CD4-positive, alpha-beta T cell treated with Interleukin-1 beta for 1 hour (primary cell): ENCODE measurements at regions not wholly inside any gene's neighbourhood (a gene's known extent, or its start where the extent isn't known, plus 50 kb on each side); places are given as distances from the start of the nearest gene placed in this dataset.

ENCODE experiments used
- DNase-seq, 2 donors: peaks; one replicate each; pipeline ENCODE4 v3.0.0-alpha.2; 2020 to 2022

DNA sequence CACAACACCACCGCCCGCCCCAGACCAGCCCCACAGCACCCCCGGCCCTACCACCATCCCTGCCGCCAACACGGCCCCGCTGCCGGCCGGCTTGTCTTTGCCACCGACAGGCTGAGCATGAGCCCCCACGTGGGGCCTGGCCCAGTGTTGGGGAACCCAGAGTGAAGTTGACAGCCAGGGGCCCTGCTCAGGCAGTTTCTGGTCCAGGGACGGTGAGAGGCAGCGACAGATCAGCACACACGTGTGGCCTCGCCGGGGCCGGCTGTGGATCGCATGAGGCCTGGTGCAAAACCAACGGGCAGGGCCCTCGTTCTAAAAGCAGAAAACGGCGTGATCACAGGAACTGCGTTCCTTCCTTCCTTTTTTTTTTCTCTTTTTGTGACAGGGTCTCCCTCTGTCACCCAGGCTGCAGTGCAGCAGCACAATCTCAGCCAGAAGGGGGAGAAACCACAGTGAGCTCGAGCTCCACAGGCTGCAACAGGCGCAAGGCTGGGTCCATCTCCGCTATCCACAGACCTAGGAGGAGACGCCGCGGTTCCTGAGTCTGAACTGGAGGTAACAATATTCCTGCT, 50.5 kb upstream of the FBRSL1 start:
- DNase-seq, result peak in 1 of 2 donors; percentile 70

DNA sequence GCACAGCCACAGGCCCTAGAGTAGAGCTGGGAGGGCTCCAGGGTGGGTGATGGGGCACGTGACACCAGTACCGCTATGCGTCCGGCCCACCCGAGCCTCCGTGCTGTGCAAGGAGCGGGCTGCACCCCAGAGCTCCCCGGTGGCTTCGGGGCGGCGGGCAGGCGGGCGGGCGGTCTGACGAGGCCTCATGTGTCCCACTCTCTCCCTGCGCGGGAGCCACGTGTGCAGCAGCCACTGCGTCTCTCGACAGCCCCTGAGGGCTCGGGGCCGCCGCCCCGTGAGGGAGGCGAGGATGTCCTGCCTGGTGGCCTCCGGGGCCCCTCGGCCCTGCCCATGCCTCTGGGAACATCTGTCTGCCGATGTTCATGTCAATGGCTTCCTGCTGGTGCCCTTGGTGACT, 51.2 kb upstream of the FBRSL1 start:
- DNase-seq, result no peak

DNA sequence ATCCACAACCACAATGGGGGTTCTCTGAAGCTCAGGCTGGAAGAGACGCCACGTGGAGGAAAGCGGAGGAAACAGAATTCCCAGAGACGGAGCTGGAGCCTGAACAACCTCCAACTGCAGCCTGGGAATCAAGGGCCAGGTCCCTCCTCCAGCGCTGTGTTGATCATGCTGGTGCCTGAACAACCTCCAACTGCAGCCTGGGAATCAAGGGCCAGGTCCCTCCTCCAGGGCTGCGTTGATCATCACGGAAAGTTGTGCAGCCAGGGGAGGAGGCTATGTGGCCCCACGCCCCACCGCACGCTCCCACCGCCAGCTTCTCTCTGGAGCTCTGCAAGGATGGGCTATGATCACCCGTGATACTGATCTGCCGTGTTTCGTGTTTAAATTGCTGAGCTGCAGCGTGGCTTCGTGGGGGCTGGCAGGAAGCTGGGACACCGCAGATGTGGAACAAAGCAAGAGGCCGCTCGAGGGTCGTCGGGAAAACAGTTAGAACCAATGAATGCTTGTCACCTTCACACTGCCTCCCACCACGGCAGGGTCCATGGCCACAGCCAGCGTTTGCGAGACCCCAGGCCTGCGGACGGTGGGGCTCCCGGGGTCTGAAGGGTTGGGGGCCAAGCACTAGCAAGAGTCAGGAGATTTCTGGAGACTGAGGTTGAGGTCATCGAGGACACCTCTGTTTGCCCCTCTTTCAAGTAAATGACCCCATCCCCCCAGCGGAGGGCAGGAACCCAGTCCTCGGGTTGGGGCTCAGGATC, 51.8 kb upstream of the FBRSL1 start:
- no peak for DNase-seq

DNA sequence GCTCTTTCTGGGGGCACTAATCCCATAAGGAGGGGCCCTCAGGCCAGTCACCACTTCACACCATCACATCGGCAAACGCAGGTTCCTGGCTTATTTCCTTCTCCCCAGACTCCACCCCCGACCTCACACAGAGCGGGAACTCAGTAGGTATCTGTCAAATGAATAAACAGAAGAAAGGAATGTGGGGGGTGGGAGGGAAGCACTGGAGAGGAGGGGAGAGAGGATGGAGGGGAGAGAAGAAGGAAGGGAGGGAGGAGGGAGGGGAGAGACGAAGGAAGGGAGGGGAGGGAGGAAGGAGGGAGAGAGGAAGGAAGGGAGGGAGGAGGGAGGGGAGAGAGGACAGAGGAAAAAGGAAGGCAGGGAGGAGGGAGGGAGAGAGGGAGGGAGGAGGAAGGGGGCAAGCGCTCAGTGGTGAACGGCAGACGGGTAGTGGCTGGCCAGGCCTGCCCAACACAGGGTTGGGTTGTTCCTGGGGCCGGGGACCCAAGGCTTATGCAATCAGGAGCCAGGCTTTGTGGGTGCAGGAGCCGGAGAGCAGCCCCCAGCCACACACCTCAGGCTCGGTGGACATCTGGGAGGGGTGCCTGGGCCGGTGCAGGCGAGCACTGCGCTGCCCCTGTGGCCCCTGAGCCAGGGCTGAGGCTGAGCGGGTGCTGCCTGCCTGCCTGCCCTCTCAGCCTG, 52.6 kb upstream of the FBRSL1 start:
- no peak for DNase-seq

DNA sequence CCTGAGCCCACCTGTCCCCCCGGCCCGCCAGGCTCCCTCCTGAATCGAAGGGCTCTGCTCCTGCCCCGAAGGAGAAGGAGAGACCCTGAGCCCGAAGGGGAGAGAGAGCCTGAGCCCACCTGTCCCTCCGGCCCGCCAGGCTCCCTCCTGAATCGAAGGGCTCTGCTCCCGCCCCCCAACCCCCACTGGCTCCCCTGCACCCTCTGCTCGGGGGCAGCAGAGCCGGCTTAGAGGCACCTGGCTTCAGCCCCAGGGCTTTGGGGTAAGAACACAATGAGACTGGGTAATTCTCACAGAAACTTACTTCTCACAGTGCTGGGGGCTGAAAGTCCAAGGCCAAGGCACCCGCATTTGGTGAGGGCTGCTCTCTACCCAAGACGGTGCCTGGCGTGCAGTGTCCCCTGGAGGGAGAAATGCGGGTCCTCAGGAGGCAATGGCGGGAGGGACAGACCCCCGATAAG, 53.1 kb upstream of the FBRSL1 start:
- no peak for DNase-seq

DNA sequence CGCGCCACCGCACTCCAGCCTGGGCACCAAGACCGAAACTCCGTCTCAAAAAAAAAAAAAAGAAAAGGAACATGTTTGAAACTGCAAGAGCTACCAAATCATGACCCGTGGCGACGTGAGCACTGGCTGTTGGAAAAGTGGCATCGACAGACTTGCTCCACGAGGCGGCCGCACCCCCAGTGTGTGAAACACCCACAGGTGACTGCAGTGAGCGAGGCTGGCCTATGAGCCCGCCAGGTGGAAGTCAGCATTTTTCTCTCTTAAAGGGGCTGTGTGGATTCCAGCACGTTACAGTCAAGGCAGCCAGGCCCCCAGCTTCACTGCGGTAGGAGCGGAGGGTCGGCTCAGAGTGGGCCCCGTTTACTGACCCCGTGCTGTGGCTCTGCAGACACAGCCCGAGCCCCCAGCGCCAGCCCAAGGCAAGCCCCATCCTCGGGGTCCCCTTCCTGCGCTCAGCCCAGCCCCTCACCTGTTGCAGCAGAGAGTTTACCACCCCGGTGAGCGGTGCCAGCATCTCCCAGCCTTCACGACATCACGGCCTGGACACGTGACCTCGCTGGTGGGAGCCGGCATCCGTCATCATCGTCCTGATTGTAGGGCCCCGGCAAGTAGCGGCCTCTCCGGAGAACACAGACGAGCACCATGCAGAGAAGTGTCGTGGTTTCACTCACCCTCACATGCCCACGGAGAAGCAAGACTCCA, 54.3 kb upstream of the FBRSL1 start:
- no peak for DNase-seq

DNA sequence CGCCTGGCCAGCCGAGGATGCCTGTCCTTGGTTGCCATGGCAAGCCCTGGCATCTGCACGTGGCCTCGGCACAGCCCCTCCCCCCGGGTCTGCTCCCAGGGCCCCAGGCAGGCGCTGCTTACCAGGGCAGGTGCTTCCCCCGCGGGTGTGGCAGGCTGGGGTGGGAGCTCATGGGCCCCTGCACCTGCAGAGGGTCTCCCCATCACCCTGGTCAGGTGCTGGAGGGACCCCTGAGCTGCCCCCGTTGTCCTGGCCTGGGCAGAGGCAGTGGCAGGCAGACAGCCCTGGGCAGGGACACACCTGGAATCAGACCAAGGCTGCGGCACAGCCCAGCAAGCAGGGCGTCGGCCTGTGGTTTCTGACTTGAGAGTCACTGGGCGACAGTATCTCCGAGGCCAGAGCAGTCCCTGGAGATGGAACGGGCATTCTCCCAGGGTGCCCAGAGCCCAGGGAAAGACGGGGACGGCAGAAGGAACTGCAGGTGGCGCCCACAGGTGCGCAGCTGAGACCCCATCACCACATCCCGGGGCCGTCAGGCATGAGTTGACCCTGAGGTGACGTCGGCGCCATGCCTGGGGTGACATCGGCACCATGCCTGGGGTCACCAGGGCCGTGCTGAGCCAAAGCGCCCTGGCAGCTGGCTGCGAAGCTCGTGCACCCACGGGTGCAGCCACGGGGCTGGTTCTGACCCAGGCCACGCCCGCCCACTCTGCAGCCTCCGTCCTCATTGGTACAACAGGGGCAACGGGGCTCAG, 56.1 kb upstream of the FBRSL1 start:
- DNase-seq, result peak in 1 of 2 donors; percentile 45

DNA sequence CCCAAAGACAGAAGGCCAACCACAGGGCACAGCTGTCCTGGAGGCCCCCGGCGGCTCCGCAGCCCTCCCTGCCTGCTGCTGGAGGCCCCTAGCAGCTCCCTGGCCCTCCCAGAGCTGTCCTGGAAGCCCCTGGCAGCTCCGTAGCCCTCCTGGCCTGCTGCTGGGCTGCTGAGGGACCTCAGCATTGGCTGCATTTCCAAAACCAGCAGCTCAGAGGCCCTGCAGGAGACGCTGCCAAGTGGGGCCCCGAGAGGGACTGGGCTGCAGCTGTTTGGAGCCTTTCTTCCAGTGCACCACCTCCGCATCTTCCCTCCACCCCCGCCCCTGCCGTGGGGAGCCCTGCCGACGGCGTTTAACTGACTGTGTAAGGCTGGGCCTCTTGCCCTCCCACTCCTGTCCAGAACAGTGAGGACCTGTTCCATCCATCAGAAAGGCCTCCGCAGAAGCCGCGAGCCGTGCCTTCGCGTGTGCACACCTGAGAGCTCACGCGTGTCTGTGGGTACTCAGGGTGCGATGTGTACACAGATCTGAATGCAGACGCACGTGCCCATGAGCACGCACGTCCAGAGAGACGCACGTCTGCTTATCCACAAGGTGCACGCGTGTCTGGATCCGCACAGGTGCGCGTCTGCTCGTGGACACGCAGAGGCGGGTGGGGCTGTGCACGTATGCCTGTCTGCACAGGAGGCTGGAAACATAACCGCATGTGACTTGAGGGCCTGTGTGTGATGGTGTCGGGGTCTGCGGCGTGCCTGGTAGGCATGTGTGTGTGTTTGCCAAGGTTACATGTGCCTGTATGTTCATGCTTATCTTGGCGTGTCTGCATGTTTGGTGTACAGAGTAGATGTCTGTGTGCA, 57.0 kb upstream of the FBRSL1 start:
- DNase-seq, result no peak

DNA sequence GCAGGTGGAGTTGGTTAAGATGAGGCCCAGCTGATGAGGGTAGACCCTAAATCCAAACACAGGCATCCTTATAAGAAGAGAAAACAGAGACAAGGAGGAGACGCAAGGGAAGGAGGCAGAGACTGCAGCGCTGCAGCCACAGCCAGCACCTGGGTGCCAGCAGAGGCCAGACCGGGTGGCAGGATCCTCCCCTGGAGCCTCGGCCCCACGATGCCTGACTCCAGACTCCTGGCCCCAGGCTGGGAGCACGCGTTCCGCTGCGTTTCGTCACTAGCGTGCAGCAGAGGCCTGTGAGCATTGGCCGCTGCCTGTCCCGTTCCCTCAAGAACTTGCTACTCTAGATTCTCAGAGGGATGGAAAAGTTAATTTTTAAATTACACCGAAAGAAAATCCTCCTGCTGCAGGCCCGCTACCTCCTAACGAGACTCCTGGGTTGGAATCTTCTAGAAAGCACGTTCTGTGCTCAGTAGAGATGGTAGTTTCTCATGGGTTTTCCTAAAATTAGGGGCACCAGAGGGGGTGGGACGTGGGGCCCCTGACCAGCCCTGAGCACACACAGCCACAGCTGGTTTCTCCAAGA, 57.7 kb upstream of the FBRSL1 start:
- no peak for DNase-seq

DNA sequence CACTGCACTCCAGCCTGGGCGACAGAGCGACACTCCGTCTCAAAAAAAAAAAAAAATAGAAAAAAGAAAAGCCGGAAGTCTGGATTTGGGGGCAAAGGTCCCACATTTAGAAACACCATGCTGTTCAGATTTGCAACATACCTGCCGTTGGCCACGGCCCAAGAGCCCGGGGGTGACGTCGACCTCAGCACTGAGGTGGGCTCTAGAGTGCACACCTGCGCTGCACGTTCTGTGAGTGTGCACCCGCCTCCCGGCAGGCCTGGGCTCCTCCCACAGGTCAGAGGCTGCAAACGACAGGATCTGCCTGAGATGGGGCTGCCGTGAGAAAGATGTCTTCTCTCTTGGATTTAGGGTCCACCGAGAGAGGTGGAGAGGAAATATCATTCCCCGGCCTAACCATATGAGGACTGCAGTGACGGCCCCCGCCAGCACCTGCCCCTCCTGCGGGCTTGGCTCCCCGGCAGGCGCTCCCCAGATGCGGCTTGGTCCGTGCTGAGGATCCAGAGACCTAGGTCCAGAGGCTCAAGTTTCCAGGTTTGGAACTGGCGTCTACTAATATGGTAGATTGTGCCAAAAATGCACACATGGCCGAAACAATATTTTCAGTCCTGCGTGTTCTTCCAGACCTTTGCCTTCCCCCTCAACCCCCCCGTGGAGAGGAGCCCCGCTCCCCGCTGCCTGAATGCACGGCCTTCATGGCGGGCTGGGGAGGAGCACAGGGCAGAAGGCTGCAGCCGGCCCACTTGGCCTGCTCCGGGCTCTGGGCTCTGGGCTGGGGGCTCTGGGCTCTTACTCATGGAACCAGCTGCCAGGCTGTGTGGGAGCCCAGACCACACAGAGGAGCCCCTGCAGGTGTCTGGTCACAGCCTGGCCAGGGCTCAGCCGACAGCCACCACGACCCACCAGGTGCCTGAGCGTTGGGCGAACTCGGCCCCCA, 58.8 kb upstream of the FBRSL1 start:
- DNase-seq, result no peak

DNA sequence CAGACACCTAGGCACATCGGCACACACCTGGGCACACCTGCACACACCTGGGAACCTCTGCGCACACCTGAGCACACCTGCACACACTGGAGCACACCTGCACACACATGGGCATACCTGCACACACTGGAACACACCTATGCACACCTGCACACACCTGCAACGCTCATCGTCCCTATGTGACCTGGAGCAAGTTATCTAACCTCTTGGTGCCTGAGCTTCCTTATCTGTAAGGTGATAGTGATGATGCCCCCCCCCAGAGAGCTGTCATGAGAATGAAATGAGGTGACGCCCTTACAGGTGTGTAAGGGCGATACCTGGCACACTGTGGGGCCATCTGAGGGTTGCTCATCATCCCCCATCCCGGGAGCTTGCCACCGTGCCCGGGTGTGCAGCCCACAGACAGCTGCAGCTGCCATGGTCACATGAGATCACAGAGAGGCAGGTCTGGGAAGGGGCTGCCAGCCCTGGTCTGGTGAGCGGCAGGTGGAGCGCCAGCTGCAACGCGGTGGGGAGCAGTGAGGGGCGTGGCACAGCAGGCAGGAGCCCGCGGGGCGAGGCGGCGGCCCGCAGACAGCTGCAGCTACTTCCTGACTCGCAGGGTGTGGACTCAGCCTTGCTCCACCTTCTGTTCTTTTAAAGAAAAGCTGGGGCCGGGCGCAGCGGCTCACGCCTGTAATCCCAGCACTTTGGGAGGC, 59.9 kb upstream of the FBRSL1 start:
- DNase-seq, result peak; percentile 66 to 84

DNA sequence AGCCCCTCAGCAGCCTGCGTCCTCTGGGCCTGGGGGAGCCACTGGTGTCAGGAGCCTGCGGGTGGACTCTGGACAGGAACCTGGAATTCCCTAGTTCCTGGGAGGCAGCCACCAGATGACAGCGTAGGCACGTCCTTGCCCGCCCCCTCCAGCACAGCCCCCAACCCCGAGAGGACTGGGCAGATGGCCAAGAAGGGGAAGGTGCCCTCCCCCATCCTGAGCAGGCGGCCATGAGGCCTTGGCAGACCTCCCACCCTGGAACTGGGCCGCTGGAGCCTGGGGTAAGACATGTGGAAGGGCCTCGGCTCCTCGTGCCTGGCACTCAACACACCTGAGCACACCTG, 60.4 kb upstream of the FBRSL1 start:
- no peak for DNase-seq

DNA sequence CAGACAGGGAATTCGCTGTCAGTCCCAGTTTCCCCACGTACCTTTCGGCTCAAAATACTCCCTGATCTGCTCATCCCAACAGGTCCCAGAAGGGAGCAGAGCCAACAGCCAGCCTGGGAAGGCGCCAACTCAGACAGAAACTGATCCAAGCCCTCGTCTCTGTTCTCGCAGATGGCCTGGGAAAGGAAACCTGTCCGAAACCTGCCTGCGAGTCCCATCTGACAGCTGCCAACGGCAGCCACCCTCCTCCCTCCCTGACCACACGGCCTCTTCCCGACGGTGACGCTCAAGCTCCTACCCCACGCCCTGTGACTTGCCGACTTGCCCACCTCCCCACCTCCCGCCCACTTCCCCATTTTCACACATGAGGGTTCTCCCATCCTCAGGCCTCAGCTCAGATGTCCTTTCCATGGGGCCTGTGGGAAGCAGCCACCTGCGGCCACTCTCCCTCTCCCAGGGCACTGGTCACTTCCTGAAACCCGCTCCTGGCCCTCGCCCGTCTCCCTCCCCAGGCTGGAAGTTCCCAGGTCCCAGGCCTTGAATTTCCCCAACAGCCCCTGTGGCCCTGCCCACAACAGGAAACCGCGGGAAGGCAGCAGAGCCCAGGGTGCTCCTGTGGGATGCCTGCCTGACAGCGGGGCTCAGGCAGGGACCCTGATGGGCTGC, 60.9 kb upstream of the FBRSL1 start:
- peak in 1 of 2 donors; percentile 63 for DNase-seq

DNA sequence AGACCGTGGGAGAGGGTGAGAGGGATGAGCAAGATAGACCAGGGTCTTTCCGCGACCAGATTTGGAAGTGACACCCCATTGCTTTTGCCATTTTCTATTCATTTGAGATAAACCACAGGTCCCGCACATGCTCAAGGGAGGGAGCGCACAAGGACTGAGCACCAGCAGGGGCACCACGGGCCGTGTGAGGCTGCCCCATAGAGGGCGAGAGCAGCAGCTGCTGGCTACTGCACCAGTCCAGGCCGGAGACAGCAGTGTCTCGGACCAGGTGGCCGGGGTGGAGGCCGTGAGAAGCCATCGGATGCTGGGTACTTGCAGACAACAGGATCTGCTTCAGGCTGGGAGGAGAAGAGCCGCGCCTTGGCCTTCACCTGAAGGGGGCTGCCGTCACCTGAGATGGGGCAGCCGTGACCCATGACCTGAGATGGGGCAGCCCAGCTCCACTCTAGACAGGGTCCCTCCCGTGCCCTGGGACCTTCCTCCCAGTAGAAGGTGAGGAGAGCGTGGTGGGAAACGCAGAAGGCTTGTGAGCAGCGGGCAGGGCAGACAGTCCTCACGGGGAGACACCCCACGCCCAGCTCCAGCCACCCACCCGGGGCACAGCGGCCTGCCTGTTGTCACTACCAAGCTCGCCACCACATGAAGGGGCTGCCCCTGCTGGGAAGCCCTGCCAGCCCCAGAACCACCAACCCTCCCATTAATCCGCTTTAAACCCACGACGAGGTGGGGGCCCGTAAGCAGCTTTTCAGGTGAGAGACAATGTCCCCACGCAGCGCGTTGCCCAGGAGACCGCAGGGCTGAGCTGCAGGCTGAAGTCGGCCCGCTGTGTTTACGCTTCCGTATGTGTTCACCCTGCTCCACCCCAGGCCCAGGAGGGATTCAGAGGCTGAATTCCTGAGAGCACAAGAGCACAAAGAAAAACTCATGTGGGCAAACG, 61.7 kb upstream of the FBRSL1 start:
- no peak for DNase-seq

DNA sequence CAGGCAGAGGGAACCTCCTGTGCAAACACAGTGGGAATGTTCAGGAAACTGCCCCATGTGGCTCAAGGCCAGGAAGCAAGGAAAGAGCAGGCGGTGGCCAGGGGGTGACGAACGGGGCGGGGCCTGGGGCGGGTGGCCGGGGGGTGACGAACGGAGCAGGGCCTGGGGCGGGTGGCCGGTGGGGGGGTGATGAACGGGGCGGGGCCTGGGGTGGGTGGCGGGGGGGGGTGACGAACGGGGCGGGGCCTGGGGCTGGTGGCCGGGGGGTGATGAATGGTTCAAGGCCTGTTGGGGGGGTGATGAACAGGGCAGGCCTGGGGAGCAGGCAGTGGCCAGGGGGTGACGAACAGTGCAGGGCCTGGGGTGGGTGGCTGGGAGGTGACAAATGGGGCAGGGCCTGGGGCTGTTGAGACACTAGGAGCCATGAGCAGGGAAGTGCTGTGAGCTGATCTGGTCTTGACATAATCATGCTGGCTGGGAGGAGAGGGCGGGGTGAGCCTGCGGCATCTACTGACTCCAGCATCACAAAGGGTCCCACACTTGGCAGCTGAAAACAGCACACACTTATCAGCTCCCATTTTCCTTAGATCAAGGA, 62.7 kb upstream of the FBRSL1 start:
- no peak for DNase-seq

DNA sequence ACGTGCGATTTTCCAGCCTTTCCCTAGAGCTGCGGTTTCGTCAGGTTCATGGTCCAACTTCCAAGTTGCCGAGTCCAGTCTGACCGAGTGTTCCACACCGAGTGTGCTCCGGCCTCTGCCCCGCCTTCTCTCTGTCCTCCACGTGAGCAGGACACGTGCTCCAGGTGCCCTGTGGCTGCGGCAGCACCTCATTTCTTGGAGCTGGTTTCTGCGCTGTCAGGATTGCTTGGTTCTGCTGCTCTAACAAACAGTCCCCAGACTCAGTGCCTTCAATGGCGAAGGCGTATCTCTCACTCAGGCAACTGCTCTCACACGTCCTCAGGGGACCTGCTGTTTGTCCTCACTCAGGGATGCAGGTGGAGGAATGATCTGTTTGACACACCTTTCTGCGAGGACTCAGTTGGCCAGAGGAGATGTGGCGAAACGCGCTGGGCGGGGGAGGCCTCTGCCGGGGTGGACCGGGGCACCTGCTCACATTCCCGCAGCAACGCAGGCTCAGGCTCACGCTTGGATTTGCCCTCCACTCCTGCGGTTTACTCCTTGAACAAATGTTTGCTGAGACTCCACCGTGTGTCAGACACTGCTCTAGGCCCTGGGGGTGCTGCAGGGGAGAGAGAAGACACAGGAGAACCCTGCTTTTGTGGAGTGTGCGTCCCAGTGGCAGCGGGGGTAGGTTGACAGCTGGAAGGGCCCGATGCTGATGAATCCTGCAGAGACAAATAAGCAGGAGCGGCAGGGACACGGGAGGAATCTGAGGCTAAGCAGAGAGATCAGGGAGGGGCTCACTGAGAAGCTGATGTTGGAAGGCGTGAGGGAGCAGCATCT, 63.4 kb upstream of the FBRSL1 start:
- DNase-seq, result no peak

DNA sequence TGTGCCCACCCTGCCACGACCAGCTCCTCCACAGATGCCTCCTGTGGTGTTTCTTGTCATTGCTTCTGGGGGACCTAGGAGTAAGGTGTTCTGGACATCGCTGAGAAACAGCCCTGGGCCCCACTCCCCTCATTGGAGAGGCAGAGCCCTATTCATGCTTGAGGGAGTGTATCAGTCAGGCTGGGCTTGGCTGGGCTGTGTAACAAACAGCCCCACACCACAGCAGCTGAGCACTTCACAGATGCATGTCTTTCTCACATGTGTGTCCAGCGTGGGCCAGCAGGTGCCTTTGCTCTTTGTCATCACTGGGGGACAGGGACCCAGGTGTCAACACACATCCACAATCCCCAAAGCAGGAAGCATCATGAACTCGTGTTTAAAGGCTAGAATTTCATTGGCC, 65.1 kb upstream of the FBRSL1 start:
- DNase-seq, result no peak
